ENCODE measurements at regions not wholly inside any gene's neighbourhood (a gene's known extent, or its start where the extent isn't known, plus 50 kb on each side); places are given as distances from the start of the nearest gene placed in this dataset.

GRCh38 chr5:136677217-136677616 is 311.9 kb upstream of the TRPC7 start:
- Histone ChIP-seq H3K36me3 (no peaks in the 10 kb centered on the region), H3K4me3 (no peak overlapping the region), H3K4me1 (no peaks in the 10 kb centered on the region), H3K27ac (no peak overlapping the region), H3K27me3 (no peaks in the 10 kb centered on the region), H3K9me3 (no peaks in the 10 kb centered on the region)
- no peak for TF ChIP-seq CTCF (IDR thresholded peaks at IDR 0.05)
- TF ChIP-seq POLR2AphosphoS5 (IDR thresholded peaks at IDR 0.05) = no peak
- TF ChIP-seq POLR2A (IDR thresholded peaks at IDR 0.05) = no peak
- TF ChIP-seq EP300 (IDR thresholded peaks at IDR 0.05) = no peak
- 92% methylated on average over 3 of the region's 3 CpGs for WGBS
- no peak for DNase-seq (ENCODE audit: low spot score in 2 of 2)

GRCh38 chr5:136676685-136677084 is 311.3 kb upstream of the TRPC7 start:
- H3K27me3 ChIP-seq = no peaks in the 10 kb centered on the region
- no peaks in the 10 kb centered on the region for H3K4me1 ChIP-seq
- H3K27ac ChIP-seq = no peak overlapping the region
- no peak for DNase-seq (ENCODE audit: low spot score in 2 of 2)
- H3K4me3 ChIP-seq = no peak overlapping the region
- 78% methylated on average over 3 of the region's 3 CpGs for WGBS
- H3K36me3 ChIP-seq = no peaks in the 10 kb centered on the region
- TF ChIP-seq POLR2AphosphoS5 (IDR thresholded peaks at IDR 0.05) (no peak), CTCF (IDR thresholded peaks at IDR 0.05) (no peak), POLR2A (IDR thresholded peaks at IDR 0.05) (no peak)
- no peaks in the 10 kb centered on the region for H3K9me3 ChIP-seq

- H3K27ac ChIP-seq = no peak overlapping the region
- no peak overlapping the region for H3K4me3 ChIP-seq
- H3K27me3 ChIP-seq = no peaks in the 10 kb centered on the region
- H3K4me1 ChIP-seq = no peaks in the 10 kb centered on the region
- TF ChIP-seq CTCF (IDR thresholded peaks at IDR 0.05) (no peak), EP300 (IDR thresholded peaks at IDR 0.05) (no peak), POLR2AphosphoS5 (IDR thresholded peaks at IDR 0.05) (no peak), POLR2A (IDR thresholded peaks at IDR 0.05) (no peak)
- no peaks in the 10 kb centered on the region for H3K36me3 ChIP-seq
- no peak for DNase-seq (ENCODE audit: low spot score in 2 of 2)
- no peaks in the 10 kb centered on the region for H3K9me3 ChIP-seq
Measured at GRCh38 chr5:136675769-136676168, 310.4 kb upstream of the TRPC7 start.

GRCh38 chr5:136674178-136674577 is 308.8 kb upstream of the TRPC7 start:
- no peak for TF ChIP-seq POLR2AphosphoS5 (IDR thresholded peaks at IDR 0.05)
- TF ChIP-seq CTCF (IDR thresholded peaks at IDR 0.05) = no peak
- no peak for TF ChIP-seq POLR2A (IDR thresholded peaks at IDR 0.05)
- no peak for TF ChIP-seq EP300 (IDR thresholded peaks at IDR 0.05)

GRCh38 chr5:136667789-136668188 is 302.4 kb upstream of the TRPC7 start:
- 80% methylated on average over 1 of the region's 2 CpGs for WGBS
- H3K4me3 ChIP-seq = no peak overlapping the region
- DNase-seq (ENCODE audit: low spot score in 2 of 2) = no peak
- TF ChIP-seq EP300 (IDR thresholded peaks at IDR 0.05) (no peak), POLR2AphosphoS5 (IDR thresholded peaks at IDR 0.05) (no peak)
- H3K4me1 ChIP-seq = no peaks in the 10 kb centered on the region
- H3K36me3 ChIP-seq = no peaks in the 10 kb centered on the region
- H3K27ac ChIP-seq = no peak overlapping the region
- no peaks in the 10 kb centered on the region for H3K9me3 ChIP-seq
- no peaks in the 10 kb centered on the region for H3K27me3 ChIP-seq

More at GRCh38 chr5:136674178-136674577, 308.8 kb upstream of the TRPC7 start:
- H3K27ac ChIP-seq = no peak overlapping the region
- WGBS = 77% methylated on average over 4 of the region's 4 CpGs
- no peaks in the 10 kb centered on the region for H3K9me3 ChIP-seq
- no peaks in the 10 kb centered on the region for H3K27me3 ChIP-seq
- no peak overlapping the region for H3K4me3 ChIP-seq
- H3K36me3 ChIP-seq = no peaks in the 10 kb centered on the region
- no peak for DNase-seq (ENCODE audit: low spot score in 2 of 2)
- no peaks in the 10 kb centered on the region for H3K4me1 ChIP-seq

- TF ChIP-seq CTCF (IDR thresholded peaks at IDR 0.05) (no peak), EP300 (IDR thresholded peaks at IDR 0.05) (no peak), POLR2AphosphoS5 (IDR thresholded peaks at IDR 0.05) (no peak), POLR2A (IDR thresholded peaks at IDR 0.05) (no peak)
- H3K4me1 ChIP-seq = no peaks in the 10 kb centered on the region
- H3K27me3 ChIP-seq = no peaks in the 10 kb centered on the region
- no peak overlapping the region for H3K27ac ChIP-seq
- H3K36me3 ChIP-seq = no peaks in the 10 kb centered on the region
- no peaks in the 10 kb centered on the region for H3K9me3 ChIP-seq
- WGBS = 63% methylated on average over 4 of the region's 8 CpGs
- DNase-seq (ENCODE audit: low spot score in 2 of 2) = no peak
- no peak overlapping the region for H3K4me3 ChIP-seq
Measured at GRCh38 chr5:136666970-136667620, 301.8 kb upstream of the TRPC7 start.
